Caco-2 (cell line): ENCODE measurements at regions not wholly inside any gene's neighbourhood (a gene's known extent, or its start where the extent isn't known, plus 50 kb on each side); places are given as distances from the start of the nearest gene placed in this dataset.

Experiments
- BruUV-seq: library from RNA; stranded (reverse); fragments of 400-500 nt; replicated peaks from 2 replicates; lab custom pipeline; 2021; lab: Mats Ljungman, UMichigan
- CTCF ChIA-PET: fragments of 300-600 bp; sonication (Branson Sonifier 250); formaldehyde crosslinking; loops from one replicate; lab custom pipeline; 2022; ENCODE audit warnings: antibody characterized with exemption; lab: Charles Lee
- POLR2A ChIA-PET: fragments of 300-600 bp; sonication (Branson Sonifier 250); formaldehyde crosslinking; loops from one replicate; lab custom pipeline; 2022; ENCODE audit warnings: antibody characterized with exemption; lab: Charles Lee
- DNase-seq, 2 experiments: peaks; one replicate each; pipeline versions ENCODE4 v3.0.0 to v3.0.0-alpha.2; 2020 to 2022
- H3K27me3 ChIP-seq: replicated peaks from 2 replicates; pipeline ENCODE4 v1.6.0; 2011; ENCODE audit warnings: low read length; ENCODE audit not compliant: control insufficient read depth, insufficient read depth
- H3K36me3 ChIP-seq: 2 replicates; pipeline ENCODE4 v1.5.1; 2011; ENCODE audit warnings: low read length; ENCODE audit not compliant: control insufficient read depth, insufficient read depth
- H3K4me1 ChIP-seq: fragments of 250-450 bp; sonication (Bioruptor Pico); 2 replicates; pipeline ENCODE4 v1.5.1; 2020; ENCODE audit warnings: mild to moderate bottlenecking
- H3K4me3 ChIP-seq: 2 replicates; pipeline ENCODE4 v1.5.1; 2011; ENCODE audit warnings: low read depth, mild to moderate bottlenecking, control low read depth, low read length
- H3K9me3 ChIP-seq: fragments of 250-450 bp; sonication (Bioruptor Pico); 2 replicates; pipeline ENCODE4 v1.5.1; 2020; ENCODE audit warnings: mild to moderate bottlenecking, moderate library complexity
- H3K27ac Mint-ChIP-seq: one replicate; pipeline ENCODE4 v1.8.0; 2022; ENCODE audit warnings: mixed read lengths; ENCODE audit not compliant: unreplicated experiment
- H3K27me3 Mint-ChIP-seq: one replicate; pipeline ENCODE4 v1.8.0; 2022; ENCODE audit warnings: mixed read lengths; ENCODE audit not compliant: insufficient read depth, unreplicated experiment
- H3K36me3 Mint-ChIP-seq: one replicate; pipeline ENCODE4 v1.8.0; 2022; ENCODE audit warnings: mild to moderate bottlenecking, mixed read lengths; ENCODE audit not compliant: insufficient read depth, unreplicated experiment
- H3K4me1 Mint-ChIP-seq: one replicate; pipeline ENCODE4 v1.8.0; 2022; ENCODE audit warnings: low read depth, mixed read lengths; ENCODE audit not compliant: unreplicated experiment
- H3K4me3 Mint-ChIP-seq: one replicate; pipeline ENCODE4 v1.8.0; 2022; ENCODE audit warnings: mild to moderate bottlenecking, moderate library complexity, mixed read lengths; ENCODE audit not compliant: unreplicated experiment
- H3K9me3 Mint-ChIP-seq: one replicate; pipeline ENCODE4 v1.8.0; 2022; ENCODE audit warnings: mixed read lengths; ENCODE audit not compliant: unreplicated experiment
- intact Hi-C: fragments of 100-400 bp; cut with micrococcal nuclease; formaldehyde crosslinking; loops from one replicate; pipeline ENCODE4 v1.10.0; 2022; ENCODE audit not compliant: unreplicated experiment
- TF ChIP-seq, protein P1 (sequence below), 2 experiments: fragments of 200-600 bp in 1 of 2; IDR thresholded peaks; 1 replicate in 1 of 2; 2 replicates in 1 of 2; pipeline versions ENCODE4 v1.5.1 to v1.8.0; 2011 to 2022; ENCODE audit warnings: antibody characterized with exemption in 1 of 2, control low read depth in 1 of 2, inconsistent platforms in 1 of 2, low read depth in 1 of 2, low read length in 1 of 2, mild to moderate bottlenecking in 1 of 2, moderate library complexity in 1 of 2; ENCODE audit not compliant: insufficient read depth in 1 of 2, severe bottlenecking in 1 of 2, unreplicated experiment in 1 of 2

DNA sequence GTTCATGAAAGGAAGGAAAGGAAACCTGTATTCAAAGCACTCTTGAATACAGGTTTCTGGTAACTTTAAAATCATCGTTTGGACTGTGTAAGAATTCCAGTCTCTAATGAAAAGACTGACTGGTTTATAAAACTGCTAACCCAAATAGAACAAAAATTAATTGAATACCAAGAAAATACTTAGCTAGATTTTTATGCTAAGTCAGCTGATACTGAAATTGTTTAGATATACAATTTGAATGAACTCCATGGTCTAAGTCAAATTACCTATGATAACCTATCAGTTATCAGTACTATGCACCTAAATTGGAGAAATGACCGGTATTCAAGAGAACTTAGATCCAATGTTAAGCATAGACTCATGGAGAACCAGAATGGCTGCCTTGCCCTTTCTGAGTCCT is 338.3 kb downstream of the RNF144B start:
- DNase-seq, result no peak
- no peaks in the 10 kb centered on the region for H3K36me3 ChIP-seq
- POLR2A ChIA-PET, result no interaction called here
- TF ChIP-seq, protein P1, sequence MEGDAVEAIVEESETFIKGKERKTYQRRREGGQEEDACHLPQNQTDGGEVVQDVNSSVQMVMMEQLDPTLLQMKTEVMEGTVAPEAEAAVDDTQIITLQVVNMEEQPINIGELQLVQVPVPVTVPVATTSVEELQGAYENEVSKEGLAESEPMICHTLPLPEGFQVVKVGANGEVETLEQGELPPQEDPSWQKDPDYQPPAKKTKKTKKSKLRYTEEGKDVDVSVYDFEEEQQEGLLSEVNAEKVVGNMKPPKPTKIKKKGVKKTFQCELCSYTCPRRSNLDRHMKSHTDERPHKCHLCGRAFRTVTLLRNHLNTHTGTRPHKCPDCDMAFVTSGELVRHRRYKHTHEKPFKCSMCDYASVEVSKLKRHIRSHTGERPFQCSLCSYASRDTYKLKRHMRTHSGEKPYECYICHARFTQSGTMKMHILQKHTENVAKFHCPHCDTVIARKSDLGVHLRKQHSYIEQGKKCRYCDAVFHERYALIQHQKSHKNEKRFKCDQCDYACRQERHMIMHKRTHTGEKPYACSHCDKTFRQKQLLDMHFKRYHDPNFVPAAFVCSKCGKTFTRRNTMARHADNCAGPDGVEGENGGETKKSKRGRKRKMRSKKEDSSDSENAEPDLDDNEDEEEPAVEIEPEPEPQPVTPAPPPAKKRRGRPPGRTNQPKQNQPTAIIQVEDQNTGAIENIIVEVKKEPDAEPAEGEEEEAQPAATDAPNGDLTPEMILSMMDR (IDR thresholded peaks at IDR 0.05; ENCODE audit: insufficient read depth in 1 of 2, low read depth in 1 of 2, low read length in 1 of 2, severe bottlenecking in 1 of 2, unreplicated experiment in 1 of 2), result no peak
- H3K4me1 ChIP-seq, result no peaks in the 10 kb centered on the region
- CTCF ChIA-PET, result no interaction called here
- no TSS peak for BruUV-seq
- H3K27me3 ChIP-seq, result no peaks in the 10 kb centered on the region
- Mint-ChIP-seq H3K4me3 (no peak overlapping the region), H3K9me3 (no peaks in the 10 kb centered on the region), H3K4me1 (no peaks in the 10 kb centered on the region), H3K27ac (no peak overlapping the region), H3K27me3 (peaks cover 6% of the 10 kb centered on the region), H3K36me3 (no peaks in the 10 kb centered on the region)
- no peak overlapping the region for H3K4me3 ChIP-seq
- H3K9me3 ChIP-seq, result no peaks in the 10 kb centered on the region
- intact Hi-C loops, result no loop called here

DNA sequence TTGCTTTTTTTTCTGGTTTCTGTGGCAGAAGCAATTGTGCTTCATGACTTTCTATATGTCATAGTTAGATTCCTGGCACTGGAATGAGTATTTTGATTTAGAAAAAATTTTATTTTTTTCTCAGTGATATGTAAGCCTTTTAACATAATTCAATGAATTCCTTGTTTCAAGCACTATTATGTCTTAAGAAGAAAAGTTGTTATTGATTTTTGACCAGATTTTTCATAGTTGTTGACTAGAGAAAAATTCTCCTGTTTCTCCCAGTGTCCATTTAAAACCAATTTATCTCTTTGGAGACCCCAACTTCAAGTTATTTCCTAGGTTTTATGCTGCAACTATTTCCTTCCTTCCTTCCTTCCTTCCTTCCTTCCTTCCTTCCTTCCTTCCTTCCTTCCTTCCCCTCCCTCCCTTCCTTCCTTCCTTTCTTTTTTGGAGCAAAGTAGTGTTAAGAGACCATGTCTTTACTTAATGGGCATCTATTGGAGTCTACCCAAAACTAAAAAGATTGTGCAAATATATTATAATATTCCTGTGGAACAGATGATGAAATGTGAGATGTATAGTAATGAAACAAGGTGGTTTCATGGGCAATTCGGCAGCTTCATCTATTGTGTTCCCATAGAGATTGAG is 346.9 kb downstream of the RNF144B start:
- Mint-ChIP-seq H3K9me3 (no peaks in the 10 kb centered on the region), H3K27me3 (peaks cover 6% of the 10 kb centered on the region), H3K4me3 (no peak overlapping the region), H3K4me1 (no peaks in the 10 kb centered on the region), H3K36me3 (no peaks in the 10 kb centered on the region), H3K27ac (no peak overlapping the region)
- Histone ChIP-seq H3K36me3 (no peaks in the 10 kb centered on the region), H3K27me3 (no peaks in the 10 kb centered on the region), H3K4me1 (no peaks in the 10 kb centered on the region), H3K9me3 (no peaks in the 10 kb centered on the region), H3K4me3 (no peak overlapping the region)
- ChIA-PET POLR2A (no interaction called here), CTCF (no interaction called here)
- TF ChIP-seq, protein P1 (IDR thresholded peaks at IDR 0.05; ENCODE audit: insufficient read depth in 1 of 2, low read depth in 1 of 2, low read length in 1 of 2, severe bottlenecking in 1 of 2, unreplicated experiment in 1 of 2), result no peak
- no peak for DNase-seq
- intact Hi-C loops, result no loop called here
- no TSS peak for BruUV-seq

GRCh38 chr6:18741741-18742140 is 354.6 kb downstream of the RNF144B start:
- Mint-ChIP-seq H3K4me3 (no peak overlapping the region), H3K27ac (no peak overlapping the region), H3K36me3 (no peaks in the 10 kb centered on the region), H3K4me1 (no peaks in the 10 kb centered on the region), H3K27me3 (peaks cover under 1% of the 10 kb centered on the region), H3K9me3 (no peaks in the 10 kb centered on the region)
- TF ChIP-seq, protein P1 (IDR thresholded peaks at IDR 0.05; ENCODE audit: insufficient read depth in 1 of 2, low read depth in 1 of 2, low read length in 1 of 2, severe bottlenecking in 1 of 2, unreplicated experiment in 1 of 2), result no peak
- Histone ChIP-seq H3K27me3 (no peaks in the 10 kb centered on the region; the same call in 1 of the 2 replicates), H3K9me3 (no peaks in the 10 kb centered on the region), H3K36me3 (no peaks in the 10 kb centered on the region), H3K4me1 (no peaks in the 10 kb centered on the region), H3K4me3 (no peak overlapping the region)
- BruUV-seq, result no TSS peak
- intact Hi-C loops, result no loop called here
- no peak for DNase-seq
- POLR2A ChIA-PET, result no interaction called here
- CTCF ChIA-PET, result no interaction called here
